Activated CD8-positive, alpha-beta memory T cell treated with anti-CD3 and anti-CD28 coated beads, Interleukin-2, amount 10 ng/mL, durations not matched to agents 7 days and 5 days (primary cell): ENCODE measurements at regions not wholly inside any gene's neighbourhood (a gene's known extent, or its start where the extent isn't known, plus 50 kb on each side); places are given as distances from the start of the nearest gene placed in this dataset.

Experiments
- ATAC-seq: fragments of 150-1000 bp; cut with Tn5 transposase; one replicate; pipeline ENCODE4 v1.10.0; 2021; ENCODE audit warnings: moderate library complexity
- CTCF ChIA-PET: fragments of 350-600 bp; sonication (Branson Sonifier 250); formaldehyde crosslinking; loops from one replicate; lab custom pipeline; 2021; ENCODE audit warnings: antibody characterized with exemption; lab: Charles Lee
- DNase-seq: peaks from one replicate; pipeline ENCODE4 v3.0.0-alpha.2; 2020
- H3K27ac Mint-ChIP-seq: one replicate; pipeline ENCODE4 v1.8.0; 2021; ENCODE audit warnings: mild to moderate bottlenecking, mixed read lengths
- H3K27me3 Mint-ChIP-seq: one replicate; pipeline ENCODE4 v1.8.0; 2021; ENCODE audit warnings: mixed read lengths
- H3K36me3 Mint-ChIP-seq: one replicate; pipeline ENCODE4 v1.8.0; 2021; ENCODE audit warnings: mild to moderate bottlenecking, mixed read lengths
- H3K4me1 Mint-ChIP-seq: one replicate; pipeline ENCODE4 v1.8.0; 2021; ENCODE audit warnings: mixed read lengths
- H3K4me3 Mint-ChIP-seq: one replicate; pipeline ENCODE4 v1.8.0; 2021; ENCODE audit warnings: mild to moderate bottlenecking, moderate library complexity, mixed read lengths
- H3K9me3 Mint-ChIP-seq: one replicate; pipeline ENCODE4 v1.8.0; 2022; ENCODE audit warnings: low read depth, mixed read lengths

DNA sequence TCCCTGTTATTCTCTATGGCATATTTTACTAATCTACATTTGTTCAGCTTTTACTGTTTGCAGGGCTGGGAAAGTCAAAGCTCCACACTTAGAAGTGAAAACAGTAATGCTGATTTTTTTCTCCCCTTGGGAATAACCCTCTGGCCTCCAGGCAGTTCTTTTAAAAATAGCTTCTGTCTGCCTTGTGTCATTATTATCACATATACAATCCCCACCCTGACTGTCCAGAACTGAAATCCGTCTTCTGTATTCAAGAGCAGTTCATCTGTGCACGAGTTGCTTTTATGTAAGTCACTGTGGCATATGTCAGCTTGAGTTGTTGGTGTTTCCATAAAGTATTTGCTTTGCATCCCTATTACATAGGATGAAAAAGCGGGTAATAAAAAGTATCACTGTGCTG is 1221.1 kb upstream of the CELF2 start:
- Mint-ChIP-seq H3K27me3 (no peaks in the 10 kb centered on the region), H3K4me1 (no peaks in the 10 kb centered on the region), H3K36me3 (no peaks in the 10 kb centered on the region), H3K9me3 (no peaks in the 10 kb centered on the region), H3K4me3 (no peak overlapping the region), H3K27ac (no peak overlapping the region)
- ATAC-seq (no peak), DNase-seq (no peak)
- CTCF ChIA-PET: no interaction called here

DNA sequence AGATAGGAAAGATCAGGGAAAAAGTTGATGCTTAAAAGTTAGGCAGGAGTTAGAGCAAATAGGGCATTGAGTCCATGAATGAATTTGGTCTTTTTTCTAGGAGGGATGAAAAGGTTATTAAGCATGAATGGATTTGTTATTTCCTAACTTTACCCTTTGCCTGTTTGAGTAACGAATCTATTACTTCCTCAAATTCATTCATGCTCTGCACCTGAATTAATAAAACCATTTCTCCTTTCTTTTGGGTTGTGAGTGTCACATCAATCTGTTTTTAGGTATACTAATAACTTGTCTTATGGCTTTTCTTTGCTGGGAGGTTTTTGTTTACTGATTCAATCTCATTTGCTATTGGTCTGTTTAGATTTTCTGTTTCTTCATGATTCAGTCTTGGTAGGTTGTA is 1217.7 kb upstream of the CELF2 start:
- DNase-seq (no peak), ATAC-seq (no peak)
- Mint-ChIP-seq H3K4me3 (no peak overlapping the region), H3K4me1 (no peaks in the 10 kb centered on the region), H3K36me3 (no peaks in the 10 kb centered on the region), H3K27ac (no peak overlapping the region), H3K27me3 (no peaks in the 10 kb centered on the region), H3K9me3 (peaks cover 3% of the 10 kb centered on the region)
- CTCF ChIA-PET: no interaction called here

DNA sequence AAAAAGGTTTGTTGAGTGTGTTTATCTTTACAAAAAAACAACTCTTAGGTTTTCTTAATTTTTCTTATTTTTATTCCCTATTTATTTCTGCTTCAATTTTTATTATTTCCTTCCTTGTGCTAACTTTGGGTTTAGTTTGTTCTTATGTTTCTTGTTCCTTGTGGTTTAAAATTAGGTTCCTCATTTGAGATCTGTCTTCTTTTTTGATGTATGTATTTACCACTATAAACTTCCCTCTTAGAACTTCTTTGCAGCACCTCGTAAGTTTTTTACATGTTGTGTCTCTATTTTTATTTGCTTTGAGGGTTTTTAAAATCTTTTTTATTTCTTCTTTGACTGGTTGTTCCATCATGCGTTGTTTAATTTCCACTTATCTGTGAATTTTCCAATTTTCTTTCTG is 1217.1 kb upstream of the CELF2 start:
- Mint-ChIP-seq H3K4me3 (no peak overlapping the region), H3K9me3 (peaks cover 3% of the 10 kb centered on the region), H3K4me1 (no peaks in the 10 kb centered on the region), H3K27me3 (no peaks in the 10 kb centered on the region), H3K36me3 (no peaks in the 10 kb centered on the region), H3K27ac (no peak overlapping the region)
- no peak for DNase-seq
- CTCF ChIA-PET: no interaction called here
- ATAC-seq: no peak

DNA sequence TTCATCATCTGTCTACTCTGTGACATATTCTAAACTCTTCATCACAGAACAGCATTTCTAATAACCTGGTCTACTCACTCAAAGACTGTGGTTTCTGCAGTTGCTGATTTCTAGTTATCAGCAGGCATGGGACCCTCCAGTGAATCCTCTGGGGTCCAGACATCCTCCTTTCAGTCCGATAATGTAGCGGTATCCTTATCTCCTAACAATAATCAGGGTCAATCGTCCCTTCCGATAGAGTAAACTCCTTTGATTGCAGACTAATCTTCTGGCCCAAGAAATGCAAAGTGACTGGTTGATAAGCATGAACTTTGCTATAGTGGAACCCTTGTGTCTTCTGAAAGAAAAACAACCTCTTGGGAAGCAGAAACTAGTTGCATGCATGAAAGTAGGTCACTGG is 1209.8 kb upstream of the CELF2 start:
- H3K9me3 Mint-ChIP-seq: peaks cover 3% of the 10 kb centered on the region
- H3K4me1 Mint-ChIP-seq: no peaks in the 10 kb centered on the region
- CTCF ChIA-PET: no interaction called here
- DNase-seq (no peak), ATAC-seq (no peak)
- H3K27me3 Mint-ChIP-seq: no peaks in the 10 kb centered on the region
- no peak overlapping the region for H3K4me3 Mint-ChIP-seq
- no peak overlapping the region for H3K27ac Mint-ChIP-seq
- H3K36me3 Mint-ChIP-seq: no peaks in the 10 kb centered on the region

DNA sequence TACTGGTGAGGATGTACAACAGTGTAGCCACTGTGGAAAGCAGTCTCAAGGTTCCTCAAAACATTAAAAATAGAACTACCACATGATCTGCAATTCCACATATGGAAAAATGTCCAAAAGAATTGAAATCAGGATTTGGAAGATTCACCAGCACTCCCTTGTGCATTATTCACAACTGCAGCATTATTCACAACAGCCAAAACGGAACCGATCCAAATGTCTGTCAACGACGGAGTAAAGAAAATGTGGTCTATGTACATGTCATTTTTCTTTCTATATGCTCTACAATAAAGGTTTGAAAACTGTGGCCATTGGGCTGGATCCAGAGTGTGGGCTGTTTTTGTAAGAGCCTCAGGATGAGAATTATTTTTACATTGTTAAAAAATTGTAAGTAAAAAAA is 1206.1 kb upstream of the CELF2 start:
- H3K27me3 Mint-ChIP-seq: no peaks in the 10 kb centered on the region
- H3K9me3 Mint-ChIP-seq: peaks cover 1% of the 10 kb centered on the region
- H3K36me3 Mint-ChIP-seq: no peaks in the 10 kb centered on the region
- H3K4me1 Mint-ChIP-seq: no peaks in the 10 kb centered on the region
- DNase-seq (no peak), ATAC-seq (no peak)
- H3K4me3 Mint-ChIP-seq: no peak overlapping the region
- H3K27ac Mint-ChIP-seq: no peak overlapping the region
- CTCF ChIA-PET: no interaction called here

DNA sequence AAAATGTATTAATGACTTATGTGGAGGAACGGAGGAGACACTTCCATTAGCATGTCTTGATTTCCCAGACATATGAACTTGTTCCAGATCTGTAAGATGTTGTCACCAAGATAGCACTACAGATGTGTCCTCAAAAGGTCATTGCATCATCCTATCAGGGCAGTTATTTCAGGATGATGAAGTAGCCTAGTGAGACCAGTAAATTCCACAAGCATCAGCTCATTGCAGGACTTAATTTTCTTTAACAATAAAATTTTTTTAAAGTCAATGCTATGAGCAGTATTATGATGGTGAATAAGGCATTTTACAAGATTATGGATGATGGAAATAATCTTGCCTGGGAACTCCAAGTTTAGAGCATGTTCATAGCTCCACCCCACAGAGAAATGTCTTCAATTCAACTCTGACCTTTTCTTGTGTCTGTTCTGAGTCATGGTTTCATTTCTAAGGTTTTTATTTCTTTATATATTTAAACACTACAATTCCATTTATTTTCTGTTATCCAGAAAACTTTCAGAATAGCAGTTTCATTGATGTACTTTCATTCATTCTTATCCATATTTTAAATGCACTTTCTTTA is 1203.3 kb upstream of the CELF2 start:
- CTCF ChIA-PET: no interaction called here
- Mint-ChIP-seq H3K27ac (no peak overlapping the region), H3K4me1 (no peaks in the 10 kb centered on the region), H3K4me3 (no peak overlapping the region), H3K27me3 (no peaks in the 10 kb centered on the region), H3K36me3 (no peaks in the 10 kb centered on the region), H3K9me3 (peaks cover 8% of the 10 kb centered on the region)
- ATAC-seq: no peak
- DNase-seq: no peak

DNA sequence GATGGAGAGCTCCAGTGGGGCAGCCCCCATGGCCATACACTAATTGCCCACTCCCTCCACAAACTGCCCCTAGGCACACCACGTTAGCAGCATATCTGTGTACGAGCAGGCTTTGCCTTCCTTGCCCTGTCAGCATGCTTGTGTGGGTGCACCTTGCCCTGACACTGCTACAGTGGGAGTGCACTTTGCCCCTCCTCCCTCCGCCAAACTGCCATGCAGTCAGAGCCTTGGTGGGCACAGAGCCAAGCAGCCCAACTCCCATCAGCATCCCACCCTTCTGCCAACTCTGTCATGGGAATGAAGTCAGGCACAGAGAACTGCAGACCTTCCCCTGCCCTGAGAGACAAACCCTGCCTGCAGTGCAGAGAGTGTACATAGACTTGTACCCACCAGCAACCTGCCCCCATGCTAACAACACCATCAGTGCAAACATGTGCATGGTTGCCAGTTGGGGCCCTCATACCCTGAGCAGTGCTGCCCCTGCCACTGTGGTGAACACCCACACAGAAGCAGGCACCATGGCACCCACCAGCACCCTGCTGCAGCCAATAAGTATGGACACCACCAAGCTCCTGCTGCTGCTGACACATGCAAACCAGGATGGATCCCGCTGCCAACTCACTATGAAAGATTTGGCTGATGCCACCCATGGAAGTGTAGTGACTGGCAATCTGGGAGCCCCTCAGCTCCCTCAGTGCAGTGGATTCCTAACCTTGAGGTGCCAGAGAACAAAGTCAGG is 1197.7 kb upstream of the CELF2 start:
- ATAC-seq (no peak), DNase-seq (no peak)
- peaks cover 11% of the 10 kb centered on the region for H3K9me3 Mint-ChIP-seq
- H3K4me1 Mint-ChIP-seq: no peaks in the 10 kb centered on the region
- CTCF ChIA-PET: no interaction called here
- H3K27me3 Mint-ChIP-seq: no peaks in the 10 kb centered on the region
- no peak overlapping the region for H3K4me3 Mint-ChIP-seq
- H3K36me3 Mint-ChIP-seq: no peaks in the 10 kb centered on the region
- H3K27ac Mint-ChIP-seq: no peak overlapping the region

DNA sequence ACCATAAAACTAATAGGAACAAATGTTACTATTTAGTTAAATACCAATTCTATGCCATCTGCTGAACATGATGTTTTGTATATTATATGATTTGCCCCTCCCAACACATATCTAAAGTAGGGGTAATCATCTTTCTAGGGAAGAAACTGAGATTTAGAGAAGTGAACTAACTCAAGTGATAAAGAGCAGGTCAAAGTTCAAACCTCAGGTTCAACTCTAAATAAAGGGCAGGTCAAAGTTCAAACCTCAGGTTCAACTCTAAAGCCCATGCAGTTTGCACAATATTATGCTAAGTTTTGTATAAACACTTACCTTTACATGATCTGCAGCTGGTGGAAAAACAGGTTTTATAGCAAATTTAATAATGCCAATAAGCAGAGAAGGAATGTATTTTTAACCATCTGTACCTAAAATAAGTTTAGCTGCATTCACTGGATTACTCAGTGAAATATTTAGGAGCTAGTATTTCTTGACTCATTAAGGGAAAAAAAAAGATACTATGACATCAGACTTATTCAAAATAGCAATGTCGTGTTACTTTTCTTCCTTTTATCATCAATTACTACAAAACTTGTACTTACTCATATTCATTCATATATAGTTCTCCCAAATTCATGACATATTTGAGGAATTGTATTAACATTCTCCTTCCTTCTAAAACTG is 1194.3 kb upstream of the CELF2 start:
- Mint-ChIP-seq H3K4me3 (no peak overlapping the region), H3K27me3 (no peaks in the 10 kb centered on the region), H3K36me3 (no peaks in the 10 kb centered on the region), H3K9me3 (peaks cover 8% of the 10 kb centered on the region), H3K27ac (no peak overlapping the region), H3K4me1 (no peaks in the 10 kb centered on the region)
- no peak for ATAC-seq
- CTCF ChIA-PET: no interaction called here
- DNase-seq: no peak

DNA sequence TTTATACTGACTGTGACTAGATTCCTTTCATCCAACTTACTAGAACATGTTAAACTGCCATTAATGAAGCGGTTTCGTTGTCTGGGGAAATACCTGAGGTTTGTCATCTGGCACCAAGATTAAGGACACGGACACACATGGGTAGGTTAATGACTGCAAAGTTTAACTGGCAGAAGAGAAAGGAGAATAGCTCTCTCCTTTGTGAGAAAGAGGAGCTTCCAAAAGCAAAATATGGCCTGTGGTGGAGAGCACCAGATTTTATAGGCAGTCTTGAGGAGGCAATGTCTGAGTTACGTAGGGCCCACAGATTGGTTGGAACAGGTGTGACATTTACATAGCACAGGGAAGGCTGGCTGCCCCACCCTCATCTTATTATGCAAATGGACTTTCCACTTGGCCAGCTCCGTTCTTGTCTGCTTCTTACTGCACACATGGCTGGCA is 1193.0 kb upstream of the CELF2 start:
- peaks cover 8% of the 10 kb centered on the region for H3K9me3 Mint-ChIP-seq
- H3K36me3 Mint-ChIP-seq: no peaks in the 10 kb centered on the region
- no peaks in the 10 kb centered on the region for H3K4me1 Mint-ChIP-seq
- CTCF ChIA-PET: no interaction called here
- H3K27ac Mint-ChIP-seq: no peak overlapping the region
- no peak for ATAC-seq
- DNase-seq: no peak
- H3K27me3 Mint-ChIP-seq: no peaks in the 10 kb centered on the region
- H3K4me3 Mint-ChIP-seq: no peak overlapping the region

DNA sequence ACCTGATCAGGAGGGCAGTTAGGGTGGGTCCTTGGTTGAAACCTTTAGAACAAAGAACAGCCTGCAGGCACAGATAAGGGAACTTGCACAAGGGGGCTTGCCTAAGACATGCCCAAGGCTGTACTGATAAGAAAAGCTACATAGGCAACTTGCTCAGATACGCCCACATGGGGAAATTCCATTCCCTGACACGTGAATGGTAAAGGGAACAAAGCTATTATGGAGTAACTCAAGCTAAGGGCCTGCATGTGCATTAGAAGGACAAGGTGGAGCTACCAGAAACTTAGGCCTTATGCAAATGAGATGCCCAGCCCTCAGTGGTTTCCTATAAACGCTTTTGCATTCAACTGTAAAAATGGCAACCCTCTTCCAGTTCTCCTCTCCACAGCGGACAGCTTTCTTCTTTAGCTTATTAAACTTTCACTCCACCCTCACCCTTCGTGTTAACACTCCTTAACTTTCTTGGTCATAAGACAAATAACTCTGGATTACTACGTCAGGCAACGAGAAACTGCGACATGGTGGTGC is 1192.1 kb upstream of the CELF2 start:
- H3K9me3 Mint-ChIP-seq: peaks cover 6% of the 10 kb centered on the region
- no peaks in the 10 kb centered on the region for H3K4me1 Mint-ChIP-seq
- no peaks in the 10 kb centered on the region for H3K36me3 Mint-ChIP-seq
- ATAC-seq: no peak
- H3K27me3 Mint-ChIP-seq: no peaks in the 10 kb centered on the region
- no peak overlapping the region for H3K27ac Mint-ChIP-seq
- H3K4me3 Mint-ChIP-seq: no peak overlapping the region
- CTCF ChIA-PET: no interaction called here
- DNase-seq: no peak

DNA sequence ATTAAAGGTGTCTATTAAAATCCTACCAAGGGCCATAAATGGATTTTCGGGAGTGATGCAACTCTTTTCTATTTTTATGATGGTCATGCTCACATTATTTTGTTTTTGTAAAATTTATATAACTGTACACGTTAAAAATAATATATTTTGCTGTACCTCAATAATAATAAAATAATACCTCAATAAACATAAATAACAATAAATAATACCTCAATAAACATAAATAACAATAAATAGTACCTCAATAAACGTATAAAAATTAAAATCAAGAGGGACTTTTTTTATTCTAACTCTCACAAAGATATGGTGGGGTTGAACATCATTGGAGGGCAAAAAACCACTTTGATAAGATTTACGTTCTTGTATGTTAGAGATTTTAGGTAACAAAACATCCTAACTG is 1189.6 kb upstream of the CELF2 start:
- Mint-ChIP-seq H3K9me3 (peaks cover 6% of the 10 kb centered on the region), H3K36me3 (no peaks in the 10 kb centered on the region), H3K4me3 (no peak overlapping the region), H3K4me1 (no peaks in the 10 kb centered on the region), H3K27ac (no peak overlapping the region), H3K27me3 (no peaks in the 10 kb centered on the region)
- CTCF ChIA-PET: no interaction called here
- DNase-seq: no peak
- ATAC-seq: no peak

DNA sequence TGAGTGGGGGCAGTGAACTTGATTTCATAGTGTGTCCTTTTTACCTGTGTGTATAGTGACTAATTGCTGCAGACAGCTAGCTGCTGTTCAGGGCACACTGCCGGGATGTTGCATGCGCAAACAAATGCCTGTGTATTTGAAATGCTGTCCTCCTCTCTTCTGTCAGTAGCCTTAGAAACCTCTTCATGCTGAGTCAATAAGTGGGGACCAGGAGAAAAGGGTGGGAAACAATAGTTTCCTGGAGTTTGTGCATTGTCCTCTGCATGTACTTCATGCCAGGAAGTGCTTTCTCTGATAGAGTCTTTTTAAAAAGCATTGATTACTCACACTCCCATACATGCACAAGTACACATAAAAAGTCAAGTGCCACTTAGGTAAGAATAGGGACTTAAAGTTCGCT is 1183.7 kb upstream of the CELF2 start:
- H3K4me3 Mint-ChIP-seq: no peak overlapping the region
- CTCF ChIA-PET: no interaction called here
- no peak for ATAC-seq
- H3K36me3 Mint-ChIP-seq: no peaks in the 10 kb centered on the region
- no peaks in the 10 kb centered on the region for H3K4me1 Mint-ChIP-seq
- peaks cover 7% of the 10 kb centered on the region for H3K9me3 Mint-ChIP-seq
- no peaks in the 10 kb centered on the region for H3K27me3 Mint-ChIP-seq
- H3K27ac Mint-ChIP-seq: no peak overlapping the region
- DNase-seq: no peak

DNA sequence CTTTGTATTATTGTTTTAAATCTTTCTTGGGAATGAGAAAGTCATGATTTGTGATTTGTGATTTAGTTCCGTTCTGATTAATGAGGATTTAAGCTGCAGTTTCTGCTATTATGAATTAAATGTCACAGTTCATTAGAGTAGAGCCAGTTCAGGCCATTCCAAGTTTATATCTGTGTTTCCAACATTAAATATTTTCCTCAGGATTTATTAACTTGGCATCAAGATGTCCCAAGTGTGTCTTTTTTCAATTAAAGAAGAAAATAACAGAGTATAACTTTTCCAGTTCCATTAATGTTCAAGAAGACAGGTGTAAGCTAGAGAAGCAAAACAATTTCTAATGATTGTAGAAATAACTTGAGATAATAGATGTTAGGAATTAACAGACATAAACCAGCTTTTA is 1183.2 kb upstream of the CELF2 start:
- ATAC-seq: no peak
- H3K9me3 Mint-ChIP-seq: peaks cover 7% of the 10 kb centered on the region
- no peaks in the 10 kb centered on the region for H3K36me3 Mint-ChIP-seq
- H3K27ac Mint-ChIP-seq: no peak overlapping the region
- H3K4me1 Mint-ChIP-seq: no peaks in the 10 kb centered on the region
- CTCF ChIA-PET: no interaction called here
- no peaks in the 10 kb centered on the region for H3K27me3 Mint-ChIP-seq
- no peak for DNase-seq
- no peak overlapping the region for H3K4me3 Mint-ChIP-seq

DNA sequence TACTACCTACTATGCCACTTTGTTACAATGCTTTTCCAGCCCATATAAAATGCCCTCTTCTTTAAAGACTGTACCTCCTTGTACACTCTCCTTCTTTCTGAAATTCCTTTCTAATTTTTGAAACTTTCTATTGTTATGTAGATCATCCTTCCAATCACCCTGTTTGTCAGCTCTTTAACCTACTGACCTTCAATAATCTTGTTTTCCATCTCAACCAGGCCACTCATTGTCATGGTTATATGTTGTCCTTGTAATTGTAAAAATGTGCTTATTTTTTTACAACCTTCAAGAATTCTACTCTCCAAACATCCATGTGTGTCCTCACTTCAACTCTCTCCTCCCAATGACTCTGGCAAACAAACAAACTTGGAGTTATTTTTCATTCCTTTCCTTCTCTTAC is 1172.6 kb upstream of the CELF2 start:
- Mint-ChIP-seq H3K36me3 (no peaks in the 10 kb centered on the region), H3K27me3 (no peaks in the 10 kb centered on the region), H3K27ac (no peak overlapping the region), H3K4me3 (no peak overlapping the region), H3K4me1 (no peaks in the 10 kb centered on the region), H3K9me3 (peaks cover 4% of the 10 kb centered on the region)
- DNase-seq: no peak
- no peak for ATAC-seq
- CTCF ChIA-PET: no interaction called here
